ENCODE measurements at regions not wholly inside any gene's neighbourhood (a gene's known extent, or its start where the extent isn't known, plus 50 kb on each side); places are given as distances from the start of the nearest gene placed in this dataset.
A peak's percentile ranks its signal among the peaks of the same experiment; 100 is the strongest.
"Not testable (repeated sequence)": the region's sequence is repeated elsewhere in the genome, so short reads cannot be mapped to it uniquely, and the experiment has no call there.

DNA sequence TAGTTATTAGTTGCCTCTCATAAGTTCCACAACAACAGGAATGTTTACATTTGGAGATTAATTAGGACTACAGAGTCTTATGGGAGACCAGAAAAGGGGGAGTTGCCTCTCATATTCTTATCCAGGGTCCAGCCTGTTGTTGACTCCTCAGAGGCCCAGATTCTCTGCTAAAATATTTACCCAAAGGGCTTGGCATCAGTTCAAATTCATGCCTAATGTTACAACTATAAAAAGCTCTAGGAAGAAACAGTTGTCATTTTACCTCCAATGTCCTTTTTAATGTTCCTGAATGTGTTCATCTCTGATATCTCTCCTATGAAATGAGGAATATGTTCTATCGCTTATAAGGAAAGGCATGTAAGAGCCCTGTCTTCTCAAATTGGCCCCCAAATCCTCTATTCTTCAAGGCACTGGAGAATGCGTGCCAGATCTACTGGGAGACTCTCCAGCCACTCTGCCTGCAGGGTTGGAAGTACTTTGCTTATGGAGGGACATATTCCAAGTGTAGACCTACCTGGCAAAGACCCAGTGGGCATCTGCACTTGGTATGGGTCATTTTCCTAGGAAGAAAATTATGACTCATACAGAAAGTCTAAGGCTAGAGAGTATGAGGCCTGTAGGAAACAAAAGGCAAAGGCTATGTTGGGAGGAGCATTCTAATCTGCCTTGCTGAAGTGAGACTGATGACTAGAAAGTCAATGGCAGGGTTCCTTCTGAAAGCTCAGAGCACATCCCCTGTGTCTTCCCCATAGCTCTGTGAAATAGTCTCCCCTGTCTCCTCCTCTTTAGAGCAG is 192.6 kb downstream of the ESM1 start:
- peaks cover 0 to 5% (median 0%) of the 10 kb centered on the region in 3 donors for H3K27me3 Mint-ChIP-seq
- H3K4me1 Mint-ChIP-seq, result peaks cover 24 to 45% (median 42%) of the 10 kb centered on the region in 3 donors
- peaks cover 0 to 6% (median 0%) of the 10 kb centered on the region in 7 donors for H3K9me3 Mint-ChIP-seq
- peak overlapping the region in 1 of 6 donors; percentile 53 for H3K27ac Mint-ChIP-seq
- no peak for DNase-seq
- H3K4me3 Mint-ChIP-seq, result no peak overlapping the region
- ATAC-seq (ENCODE audit: low read depth in 2 of 2), result no peak
- H3K36me3 Mint-ChIP-seq, result no peaks in the 10 kb centered on the region

- not testable (repeated sequence) for H3K27me3 Mint-ChIP-seq; H3K27ac Mint-ChIP-seq; DNase-seq; H3K9me3 Mint-ChIP-seq; H3K36me3 Mint-ChIP-seq; H3K4me3 Mint-ChIP-seq; ATAC-seq (ENCODE audit: low read depth in 2 of 2)
- peaks cover 20 to 39% (median 38%) of the 10 kb centered on the region in 3 donors for H3K4me1 Mint-ChIP-seq
Measured at GRCh38 chr5:54787910-54788309, 197.5 kb downstream of the ESM1 start.

GRCh38 chr5:54785729-54786591 is 199.4 kb downstream of the ESM1 start:
- ATAC-seq (ENCODE audit: low read depth in 2 of 2), result peak; percentile 96 to 98
- H3K27me3 Mint-ChIP-seq, result no peaks in the 10 kb centered on the region
- H3K36me3 Mint-ChIP-seq, result no peaks in the 10 kb centered on the region
- H3K9me3 Mint-ChIP-seq, result peaks cover 0 to 11% (median 0%) of the 10 kb centered on the region in 7 donors
- H3K4me3 Mint-ChIP-seq, result peak overlapping the region in 6 of 8 donors; percentile 26 to 75 (median 56)
- H3K4me1 Mint-ChIP-seq, result peaks cover 15 to 34% (median 27%) of the 10 kb centered on the region in 3 donors
- H3K27ac Mint-ChIP-seq, result peak overlapping the region; percentile 67 to 95 (median 82)
- peak; percentile 77 for DNase-seq

DNA sequence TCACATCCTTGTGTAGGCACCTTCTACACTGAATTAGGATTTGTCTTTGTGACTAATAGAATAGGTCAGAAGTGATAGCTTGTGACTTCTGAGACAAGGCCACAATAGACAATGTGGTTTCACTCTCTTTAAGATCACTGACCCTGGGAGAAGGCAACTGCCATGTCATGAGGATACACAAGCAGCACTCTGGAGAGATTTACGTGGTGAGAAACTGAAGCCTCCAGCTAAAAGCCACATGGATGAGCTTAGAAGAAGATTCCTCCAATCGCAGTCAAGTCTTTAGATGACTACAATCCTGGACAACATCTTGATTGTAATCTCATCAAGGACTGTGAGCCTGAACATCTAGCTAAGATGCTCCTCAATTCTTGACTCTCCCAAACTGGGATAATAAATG is 206.6 kb downstream of the ESM1 start:
- no peaks in the 10 kb centered on the region for H3K36me3 Mint-ChIP-seq
- H3K4me1 Mint-ChIP-seq, result peaks cover 7 to 30% (median 28%) of the 10 kb centered on the region in 3 donors
- H3K27ac Mint-ChIP-seq, result no peak overlapping the region
- H3K4me3 Mint-ChIP-seq, result no peak overlapping the region
- no peaks in the 10 kb centered on the region for H3K27me3 Mint-ChIP-seq
- DNase-seq (no peak), ATAC-seq (ENCODE audit: low read depth in 2 of 2) (no peak)
- H3K9me3 Mint-ChIP-seq, result peaks cover 0 to 11% (median 0%) of the 10 kb centered on the region in 7 donors

GRCh38 chr5:54775645-54776044 is 209.7 kb downstream of the ESM1 start:
- ATAC-seq (ENCODE audit: low read depth in 2 of 2), result no peak
- Mint-ChIP-seq H3K9me3 (no peaks in the 10 kb centered on the region), H3K27ac (peak overlapping the region in 2 of 6 donors; percentile 18 to 70), H3K36me3 (no peaks in the 10 kb centered on the region), H3K4me1 (peaks cover 24 to 62% (median 58%) of the 10 kb centered on the region in 3 donors), H3K27me3 (no peaks in the 10 kb centered on the region), H3K4me3 (no peak overlapping the region)
- DNase-seq, result no peak

GRCh38 chr5:54774281-54775170 is 210.9 kb downstream of the ESM1 start:
- ATAC-seq (ENCODE audit: low read depth in 2 of 2) (peak; percentile 11 to 17), DNase-seq (no peak)
- peak overlapping the region in 3 of 6 donors; percentile 70 to 90 (median 74) for H3K27ac Mint-ChIP-seq
- no peaks in the 10 kb centered on the region for H3K9me3 Mint-ChIP-seq
- H3K4me3 Mint-ChIP-seq, result peak overlapping the region in 2 of 8 donors; percentile 50 to 70
- H3K27me3 Mint-ChIP-seq, result no peaks in the 10 kb centered on the region
- H3K4me1 Mint-ChIP-seq, result peaks cover 31 to 72% (median 68%) of the 10 kb centered on the region in 3 donors
- H3K36me3 Mint-ChIP-seq, result no peaks in the 10 kb centered on the region

- peak overlapping the region; percentile 83 to 95 (median 88) for H3K27ac Mint-ChIP-seq
- peak; percentile 69 for DNase-seq
- ATAC-seq (ENCODE audit: low read depth in 2 of 2), result peak; percentile 87 to 92
- peaks cover 45 to 90% (median 85%) of the 10 kb centered on the region in 3 donors for H3K4me1 Mint-ChIP-seq
- H3K9me3 Mint-ChIP-seq, result no peaks in the 10 kb centered on the region
- no peaks in the 10 kb centered on the region for H3K36me3 Mint-ChIP-seq
- peak overlapping the region in 5 of 8 donors; percentile 17 to 80 (median 60) for H3K4me3 Mint-ChIP-seq
- no peaks in the 10 kb centered on the region for H3K27me3 Mint-ChIP-seq
Measured at GRCh38 chr5:54772684-54773083, 212.7 kb downstream of the ESM1 start.

DNA sequence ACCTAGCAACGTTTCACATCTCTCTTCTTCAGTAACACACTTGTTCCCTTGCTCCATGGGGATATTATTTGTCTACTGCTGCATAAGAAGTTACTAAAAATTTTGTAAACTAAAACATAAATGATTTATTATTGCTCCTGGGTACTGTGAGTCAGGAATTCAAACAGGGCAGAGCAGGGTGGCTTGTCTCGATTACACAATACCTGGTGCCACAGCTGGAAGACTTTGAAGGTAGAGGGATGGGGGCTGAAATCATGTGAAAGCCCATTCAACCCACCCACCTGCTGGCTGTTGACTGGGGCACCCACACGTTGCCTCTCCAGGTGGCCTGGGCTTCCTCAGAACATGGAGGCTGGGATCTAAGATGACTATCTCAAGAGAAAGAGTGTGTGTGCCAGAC is 213.2 kb downstream of the ESM1 start:
- Mint-ChIP-seq H3K27me3 (no peaks in the 10 kb centered on the region), H3K4me1 (peaks cover 47 to 95% (median 89%) of the 10 kb centered on the region in 3 donors), H3K4me3 (peak overlapping the region in 5 of 8 donors; percentile 17 to 80 (median 60)), H3K36me3 (no peaks in the 10 kb centered on the region), H3K27ac (peak overlapping the region; percentile 83 to 95 (median 88)), H3K9me3 (peaks cover 0 to under 1% (median 0%) of the 10 kb centered on the region in 7 donors)
- no peak for ATAC-seq (ENCODE audit: low read depth in 2 of 2)
- no peak for DNase-seq

- no peak for DNase-seq
- peaks cover 0 to 2% (median 0%) of the 10 kb centered on the region in 7 donors for H3K9me3 Mint-ChIP-seq
- H3K36me3 Mint-ChIP-seq, result no peaks in the 10 kb centered on the region
- ATAC-seq (ENCODE audit: low read depth in 2 of 2), result no peak
- peaks cover 64 to 95% (median 91%) of the 10 kb centered on the region in 3 donors for H3K4me1 Mint-ChIP-seq
- H3K4me3 Mint-ChIP-seq, result no peak overlapping the region
- peak overlapping the region in 1 of 6 donors; percentile 7 for H3K27ac Mint-ChIP-seq
- no peaks in the 10 kb centered on the region for H3K27me3 Mint-ChIP-seq
Measured at GRCh38 chr5:54769746-54770145, 215.6 kb downstream of the ESM1 start.

DNA sequence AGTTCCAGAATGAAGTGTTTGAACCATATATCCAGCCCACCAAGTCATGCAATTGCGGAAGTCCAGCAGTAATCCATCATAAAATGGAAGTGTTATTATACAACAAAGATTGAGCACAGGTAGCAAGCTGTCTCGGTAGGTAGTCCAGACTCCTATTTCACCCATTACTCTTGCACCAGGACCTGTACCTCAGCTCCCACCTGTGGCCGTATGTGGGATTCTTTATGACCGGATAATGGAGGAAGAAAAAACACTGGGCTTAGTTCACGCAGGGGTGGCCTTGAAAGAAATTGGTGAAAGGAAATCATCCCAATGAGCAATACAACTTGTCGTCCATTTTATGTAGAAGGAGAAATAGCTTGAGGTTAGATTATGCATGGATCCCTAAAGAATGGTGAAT is 216.3 kb downstream of the ESM1 start:
- ATAC-seq (ENCODE audit: low read depth in 2 of 2), result no peak
- Mint-ChIP-seq H3K27me3 (no peaks in the 10 kb centered on the region), H3K27ac (peak overlapping the region in 2 of 6 donors; percentile 14 to 27), H3K36me3 (no peaks in the 10 kb centered on the region), H3K4me3 (no peak overlapping the region), H3K4me1 (peaks cover 64 to 96% (median 91%) of the 10 kb centered on the region in 3 donors), H3K9me3 (peaks cover 0 to 2% (median 0%) of the 10 kb centered on the region in 7 donors)
- no peak for DNase-seq

- Mint-ChIP-seq H3K9me3 (peaks cover 0 to 2% (median 0%) of the 10 kb centered on the region in 7 donors), H3K4me1 (peaks cover 52 to 83% (median 80%) of the 10 kb centered on the region in 3 donors), H3K4me3 (no peak overlapping the region), H3K27ac (peak overlapping the region in 2 of 6 donors; percentile 18 to 74), H3K27me3 (no peaks in the 10 kb centered on the region), H3K36me3 (no peaks in the 10 kb centered on the region)
- no peak for DNase-seq
- no peak for ATAC-seq (ENCODE audit: low read depth in 2 of 2)
Measured at GRCh38 chr5:54766748-54767147, 218.6 kb downstream of the ESM1 start.

DNA sequence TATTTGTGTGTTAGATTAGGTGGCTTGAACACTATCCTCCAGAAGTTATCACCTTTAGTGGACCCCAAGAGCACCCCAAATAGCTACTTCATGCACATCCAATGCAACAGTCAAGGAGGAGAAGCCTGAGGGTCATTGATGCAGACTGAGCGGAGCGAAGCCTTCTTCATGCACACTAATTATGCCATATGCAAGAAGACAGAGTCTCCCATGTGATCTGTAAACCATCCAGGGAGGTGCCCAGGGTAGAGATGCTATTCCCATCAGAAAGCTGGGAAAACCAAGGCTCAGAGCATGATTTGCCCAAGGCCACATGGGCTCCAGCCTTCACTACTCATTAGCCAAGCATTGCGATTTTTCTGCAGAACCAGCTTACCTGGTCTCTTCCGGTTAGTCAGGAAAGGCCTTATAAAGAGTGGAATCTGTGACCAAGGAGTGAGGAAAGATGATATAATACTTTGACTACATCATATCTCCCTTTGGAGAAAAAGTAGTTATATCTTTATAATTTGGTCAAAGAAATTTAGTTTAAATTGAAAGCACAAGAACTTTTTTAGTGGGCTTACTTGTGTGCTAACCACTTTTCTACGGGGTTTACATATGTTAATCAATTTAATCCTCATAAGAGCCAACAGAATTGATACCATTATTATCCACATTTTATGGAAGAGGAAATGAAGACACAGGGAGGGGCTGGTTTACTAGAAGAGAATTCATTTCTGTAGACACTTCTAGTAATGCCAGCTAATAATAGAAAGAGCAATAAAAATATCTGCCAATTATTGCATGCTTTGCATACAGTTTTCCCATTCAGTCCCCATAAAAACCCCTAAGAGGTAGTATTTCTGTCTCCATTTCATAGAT is 220.0 kb downstream of the ESM1 start:
- H3K27me3 Mint-ChIP-seq, result no peaks in the 10 kb centered on the region
- H3K9me3 Mint-ChIP-seq, result peaks cover 0 to 2% (median 0%) of the 10 kb centered on the region in 7 donors
- no peak for ATAC-seq (ENCODE audit: low read depth in 2 of 2)
- peak overlapping the region in 1 of 8 donors; percentile 16 for H3K4me3 Mint-ChIP-seq
- no peak overlapping the region for H3K27ac Mint-ChIP-seq
- H3K4me1 Mint-ChIP-seq, result peaks cover 52 to 72% (median 70%) of the 10 kb centered on the region in 3 donors
- no peaks in the 10 kb centered on the region for H3K36me3 Mint-ChIP-seq
- no peak for DNase-seq
